Esophagus squamous epithelium (tissue), 4 donors: ENCODE measurements at regions not wholly inside any gene's neighbourhood (a gene's known extent, or its start where the extent isn't known, plus 50 kb on each side); places are given as distances from the start of the nearest gene placed in this dataset.

Experiments
- CTCF ChIP-seq, 6 experiments: fragments of 450-650 bp in 4 of 6; fragments of 200-600 bp in 2 of 6; sonication (generic) in 2 of 6; IDR thresholded peaks; one replicate each; pipeline ENCODE4 v1.5.1; 2016 to 2019; ENCODE audit warnings: antibody characterized with exemption in 6 of 6, mild to moderate bottlenecking in 4 of 6, moderate library complexity in 4 of 6
- POLR2A ChIP-seq, 4 donors: fragments of 450-650 bp; IDR thresholded peaks; one replicate each; pipeline ENCODE4 v1.6.1; 2017; ENCODE audit warnings: antibody characterized with exemption in 4 of 4, mild to moderate bottlenecking in 4 of 4, moderate library complexity in 3 of 4

GRCh38 chr16:6012716-6013115 is 915.1 kb upstream of the EEF2KMT start:
- TF ChIP-seq CTCF (IDR thresholded peaks at IDR 0.05) (no peak), POLR2A (IDR thresholded peaks at IDR 0.05) (no peak)
